Peyer's patch (tissue), 4 donors: ENCODE measurements at regions not wholly inside any gene's neighbourhood (a gene's known extent, or its start where the extent isn't known, plus 50 kb on each side); places are given as distances from the start of the nearest gene placed in this dataset.

ENCODE experiments used
- DNase-seq, 3 donors: peaks; one replicate each; pipeline ENCODE4 v3.0.0-alpha.2; 2017 to 2019
- H3K27ac ChIP-seq, 4 donors: fragments of 200-600 bp; sonication (generic); one replicate each; pipeline ENCODE4 v1.5.1; 2016 to 2019
- H3K27me3 ChIP-seq, 2 donors: fragments of 200-600 bp; sonication (generic); one replicate each; pipeline ENCODE4 v1.5.1; 2019
- H3K36me3 ChIP-seq, 3 donors: fragments of 200-600 bp; sonication (generic); one replicate each; pipeline ENCODE4 v1.5.1; 2016 to 2019
- H3K4me1 ChIP-seq, 4 donors: fragments of 200-600 bp; sonication (generic); one replicate each; pipeline ENCODE4 v1.5.1; 2016 to 2019
- H3K4me3 ChIP-seq, 4 donors: fragments of 200-600 bp; sonication (generic); 1 replicate in 3 of 4; 2 replicates in 1 of 4; pipeline ENCODE4 v1.5.1; 2016 to 2019; ENCODE audit warnings: mild to moderate bottlenecking in 1 of 4
- H3K9me3 ChIP-seq, 4 donors: fragments of 200-600 bp; sonication (generic); one replicate each; pipeline ENCODE4 v1.5.1; 2016 to 2019; ENCODE audit warnings: mild to moderate bottlenecking in 1 of 4
- POLR2A ChIP-seq, 2 donors: fragments of 450-650 bp; IDR thresholded peaks; one replicate each; pipeline ENCODE4 v1.5.1; 2017; ENCODE audit warnings: antibody characterized with exemption in 2 of 2, mild to moderate bottlenecking in 2 of 2, moderate library complexity in 2 of 2
- TF ChIP-seq, protein P1 (sequence below), 6 experiments: fragments of 450-650 bp in 4 of 6; fragments of 200-600 bp in 2 of 6; sonication (generic) in 1 of 6; IDR thresholded peaks; one replicate each; pipeline ENCODE4 v1.5.1; 2017 to 2019; ENCODE audit warnings: antibody characterized with exemption in 6 of 6, mild to moderate bottlenecking in 3 of 6, moderate library complexity in 1 of 6

DNA sequence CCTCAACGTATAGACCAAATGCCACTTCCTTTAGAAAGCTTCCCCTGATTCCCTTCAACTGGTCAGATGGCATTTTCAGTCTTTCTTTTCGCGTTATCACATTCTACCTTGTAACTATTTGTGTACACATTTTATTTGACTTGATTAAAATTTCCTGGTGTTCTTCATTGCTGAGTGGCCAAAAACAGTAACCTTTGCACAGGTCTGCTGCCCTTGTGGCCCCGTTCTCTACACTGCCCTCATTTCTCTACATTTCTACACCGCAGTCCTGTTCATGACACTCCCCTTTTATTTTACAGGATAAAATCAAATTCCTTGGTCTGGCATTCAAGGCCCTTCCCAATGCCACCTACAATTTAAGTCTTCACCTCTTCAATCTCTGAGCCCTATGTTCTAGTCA is 334.2 kb upstream of the SLC30A5 start:
- Histone ChIP-seq H3K9me3 (no peaks in the 10 kb centered on the region), H3K36me3 (no peaks in the 10 kb centered on the region), H3K4me1 (no peaks in the 10 kb centered on the region), H3K27me3 (no peaks in the 10 kb centered on the region), H3K27ac (no peak overlapping the region), H3K4me3 (no peak overlapping the region)
- no peak for TF ChIP-seq POLR2A (IDR thresholded peaks at IDR 0.05)
- TF ChIP-seq, protein P1, sequence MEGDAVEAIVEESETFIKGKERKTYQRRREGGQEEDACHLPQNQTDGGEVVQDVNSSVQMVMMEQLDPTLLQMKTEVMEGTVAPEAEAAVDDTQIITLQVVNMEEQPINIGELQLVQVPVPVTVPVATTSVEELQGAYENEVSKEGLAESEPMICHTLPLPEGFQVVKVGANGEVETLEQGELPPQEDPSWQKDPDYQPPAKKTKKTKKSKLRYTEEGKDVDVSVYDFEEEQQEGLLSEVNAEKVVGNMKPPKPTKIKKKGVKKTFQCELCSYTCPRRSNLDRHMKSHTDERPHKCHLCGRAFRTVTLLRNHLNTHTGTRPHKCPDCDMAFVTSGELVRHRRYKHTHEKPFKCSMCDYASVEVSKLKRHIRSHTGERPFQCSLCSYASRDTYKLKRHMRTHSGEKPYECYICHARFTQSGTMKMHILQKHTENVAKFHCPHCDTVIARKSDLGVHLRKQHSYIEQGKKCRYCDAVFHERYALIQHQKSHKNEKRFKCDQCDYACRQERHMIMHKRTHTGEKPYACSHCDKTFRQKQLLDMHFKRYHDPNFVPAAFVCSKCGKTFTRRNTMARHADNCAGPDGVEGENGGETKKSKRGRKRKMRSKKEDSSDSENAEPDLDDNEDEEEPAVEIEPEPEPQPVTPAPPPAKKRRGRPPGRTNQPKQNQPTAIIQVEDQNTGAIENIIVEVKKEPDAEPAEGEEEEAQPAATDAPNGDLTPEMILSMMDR (IDR thresholded peaks at IDR 0.05): no peak
- no peak for DNase-seq

DNA sequence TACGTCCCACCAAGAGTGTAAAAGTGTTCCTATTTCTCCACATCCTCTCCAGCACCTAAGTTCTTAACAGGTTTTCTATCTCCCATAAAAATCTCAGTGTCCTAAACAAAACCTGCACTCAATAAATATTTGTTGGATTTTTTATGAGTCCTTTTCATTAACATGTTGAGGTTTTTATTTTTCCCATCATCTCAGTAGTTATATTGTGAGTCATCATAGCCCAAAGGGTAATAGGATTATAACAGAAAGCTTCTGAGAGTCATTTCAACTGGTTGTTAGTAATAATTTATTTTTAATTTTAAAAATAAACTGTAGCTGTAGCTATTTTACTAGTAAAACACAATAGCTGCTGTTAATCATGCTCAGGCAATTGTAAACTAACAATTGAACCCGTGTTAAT is 331.6 kb upstream of the SLC30A5 start:
- Histone ChIP-seq H3K36me3 (no peaks in the 10 kb centered on the region), H3K4me1 (no peaks in the 10 kb centered on the region), H3K9me3 (no peaks in the 10 kb centered on the region), H3K27me3 (no peaks in the 10 kb centered on the region), H3K27ac (no peak overlapping the region), H3K4me3 (no peak overlapping the region)
- TF ChIP-seq, protein P1 (IDR thresholded peaks at IDR 0.05): no peak
- no peak for TF ChIP-seq POLR2A (IDR thresholded peaks at IDR 0.05)
- DNase-seq: no peak

DNA sequence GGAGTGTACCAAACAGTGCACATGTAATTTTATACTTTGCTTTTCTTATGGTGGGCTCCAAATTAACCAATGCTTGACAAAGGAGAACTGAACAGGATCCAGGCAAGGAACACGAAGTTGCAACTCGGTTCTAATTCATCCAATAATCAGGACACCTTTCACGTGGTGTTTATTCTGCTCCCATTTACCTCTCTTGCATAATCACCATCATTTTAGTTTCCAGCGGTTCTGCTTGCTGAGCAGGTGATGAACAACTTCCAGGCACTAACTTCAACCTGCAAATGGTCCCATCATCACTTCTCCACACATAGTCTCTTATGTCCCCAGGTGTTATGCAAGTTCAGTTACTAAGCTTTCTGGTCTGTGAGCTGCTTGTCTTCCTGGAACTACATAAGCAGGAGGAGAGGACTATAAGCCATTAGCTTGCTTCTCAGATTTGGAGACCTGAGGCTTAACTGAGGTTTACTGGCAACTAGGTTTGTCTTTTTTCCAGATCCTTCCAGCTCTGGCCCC is 326.8 kb upstream of the SLC30A5 start:
- TF ChIP-seq, protein P1 (IDR thresholded peaks at IDR 0.05): no peak
- no peak for TF ChIP-seq POLR2A (IDR thresholded peaks at IDR 0.05)
- Histone ChIP-seq H3K4me1 (no peaks in the 10 kb centered on the region), H3K36me3 (no peaks in the 10 kb centered on the region), H3K4me3 (no peak overlapping the region), H3K27ac (no peak overlapping the region), H3K27me3 (no peaks in the 10 kb centered on the region), H3K9me3 (no peaks in the 10 kb centered on the region)
- DNase-seq: no peak

DNA sequence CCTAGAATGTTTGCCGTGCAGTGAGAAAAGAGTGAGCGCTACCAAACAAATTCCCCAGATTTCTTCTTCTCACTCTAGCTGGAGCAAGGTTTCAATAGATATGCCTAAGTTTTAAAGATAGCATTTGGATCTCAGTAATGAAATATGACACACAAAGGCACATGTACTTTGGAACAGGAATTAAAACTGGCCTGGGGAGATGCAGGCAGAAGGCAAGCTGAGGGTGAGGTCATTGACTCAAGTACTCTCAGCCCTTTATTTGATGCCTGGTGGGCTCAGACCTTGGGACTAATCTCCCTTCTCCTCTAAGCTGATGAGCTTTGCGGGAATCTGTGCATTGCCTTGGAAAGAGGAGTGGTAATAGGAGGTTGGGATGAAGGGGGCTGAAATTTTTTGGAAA is 323.3 kb upstream of the SLC30A5 start:
- TF ChIP-seq POLR2A (IDR thresholded peaks at IDR 0.05): no peak
- TF ChIP-seq, protein P1 (IDR thresholded peaks at IDR 0.05): no peak
- H3K4me3 ChIP-seq: no peak overlapping the region
- no peak for DNase-seq

DNA sequence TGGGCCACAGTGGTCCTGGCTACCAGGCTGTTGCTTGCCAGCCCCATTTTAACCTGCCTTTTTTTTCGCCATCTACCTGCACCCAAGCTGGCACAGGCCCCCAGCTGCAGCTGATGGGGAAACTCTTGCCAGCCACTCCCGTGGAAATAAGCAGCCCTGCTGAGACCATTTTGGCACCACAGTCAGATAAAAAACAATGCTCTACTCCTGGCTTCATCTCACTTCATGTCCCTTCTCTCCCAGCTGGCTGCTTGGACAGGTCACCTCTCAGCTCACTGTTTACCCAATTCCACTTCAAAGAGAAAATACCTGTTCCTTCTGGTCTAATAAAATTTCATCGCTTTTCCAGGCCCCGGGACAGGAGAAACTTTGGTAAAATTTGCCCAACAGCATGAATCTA is 322.6 kb upstream of the SLC30A5 start:
- no peak for TF ChIP-seq POLR2A (IDR thresholded peaks at IDR 0.05)
- TF ChIP-seq, protein P1 (IDR thresholded peaks at IDR 0.05): no peak
- no peak overlapping the region for H3K27ac ChIP-seq

More for the DNA sequence above, 323.3 kb upstream of the SLC30A5 start:
- Histone ChIP-seq H3K27ac (no peak overlapping the region), H3K36me3 (no peaks in the 10 kb centered on the region), H3K4me1 (no peaks in the 10 kb centered on the region), H3K27me3 (no peaks in the 10 kb centered on the region), H3K9me3 (peaks cover 0 to 4% (median 0%) of the 10 kb centered on the region in 4 donors)

DNA sequence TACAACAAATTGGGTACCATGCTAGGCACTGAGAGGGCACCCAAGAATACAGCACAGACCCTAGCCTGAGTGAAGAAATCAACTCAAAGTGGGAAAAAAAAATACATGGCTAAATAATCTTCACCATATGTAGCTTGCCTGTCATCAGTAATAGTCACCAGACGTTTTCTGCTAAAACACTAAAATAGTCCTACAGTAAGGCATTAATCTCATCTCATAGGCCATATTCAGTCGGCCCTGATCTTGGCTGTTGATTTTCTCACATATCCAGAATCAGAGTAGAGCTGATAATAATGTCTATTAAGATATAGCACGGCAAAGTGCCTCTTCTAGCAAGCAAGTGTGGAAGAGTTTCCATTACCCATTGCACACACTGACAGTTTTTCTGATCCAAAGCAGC is 322.1 kb upstream of the SLC30A5 start:
- H3K4me3 ChIP-seq: no peak overlapping the region
- H3K9me3 ChIP-seq: peaks cover 0 to 4% (median 0%) of the 10 kb centered on the region in 4 donors
- H3K27ac ChIP-seq: no peak overlapping the region
- no peaks in the 10 kb centered on the region for H3K4me1 ChIP-seq
- no peaks in the 10 kb centered on the region for H3K36me3 ChIP-seq
- DNase-seq: no peak
- no peak for TF ChIP-seq POLR2A (IDR thresholded peaks at IDR 0.05)
- TF ChIP-seq, protein P1 (IDR thresholded peaks at IDR 0.05): no peak
- H3K27me3 ChIP-seq: no peaks in the 10 kb centered on the region

More for the DNA sequence above, 322.6 kb upstream of the SLC30A5 start:
- Histone ChIP-seq H3K27me3 (no peaks in the 10 kb centered on the region), H3K9me3 (peaks cover 0 to 4% (median 0%) of the 10 kb centered on the region in 4 donors), H3K4me3 (no peak overlapping the region), H3K36me3 (no peaks in the 10 kb centered on the region), H3K4me1 (no peaks in the 10 kb centered on the region)
- DNase-seq: no peak
